Stimulated activated memory B cell treated with anti-CD40 and anti-IgM and Interleukin-4, amounts not matched to agents 10 μg/mL and 1 μg/mL and 100 μg/mL, for 72 hours (primary cell): ENCODE measurements at regions not wholly inside any gene's neighbourhood (a gene's known extent, or its start where the extent isn't known, plus 50 kb on each side); places are given as distances from the start of the nearest gene placed in this dataset.

Experiments
- ATAC-seq: fragments of 150-1000 bp; cut with Tn5 transposase; 2 replicates; pipeline ENCODE4 v1.10.0; 2021
- H3K27ac Mint-ChIP-seq: one replicate; pipeline ENCODE4 v1.8.0; 2022; ENCODE audit warnings: mild to moderate bottlenecking, mixed read lengths
- H3K27me3 Mint-ChIP-seq: one replicate; pipeline ENCODE4 v1.8.0; 2022; ENCODE audit warnings: mixed read lengths
- H3K36me3 Mint-ChIP-seq: one replicate; pipeline ENCODE4 v1.8.0; 2022; ENCODE audit warnings: mixed read lengths
- H3K4me1 Mint-ChIP-seq: one replicate; pipeline ENCODE4 v1.8.0; 2022; ENCODE audit warnings: mixed read lengths
- H3K4me3 Mint-ChIP-seq: one replicate; pipeline ENCODE4 v1.8.0; 2022; ENCODE audit warnings: mild to moderate bottlenecking, moderate library complexity, mixed read lengths
- H3K9me3 Mint-ChIP-seq: one replicate; pipeline ENCODE4 v1.8.0; 2022; ENCODE audit warnings: mixed read lengths

GRCh38 chr16:76193906-76194615 lies 83.1 kb upstream of the CNTNAP4 start:
- Mint-ChIP-seq H3K27ac (no peak overlapping the region), H3K4me3 (no peak overlapping the region), H3K4me1 (no peaks in the 10 kb centered on the region), H3K9me3 (no peaks in the 10 kb centered on the region), H3K36me3 (no peaks in the 10 kb centered on the region), H3K27me3 (no peaks in the 10 kb centered on the region)
- no peak for ATAC-seq

GRCh38 chr16:76194616-76195015 lies 82.6 kb upstream of the CNTNAP4 start:
- Mint-ChIP-seq H3K36me3 (no peaks in the 10 kb centered on the region), H3K4me1 (no peaks in the 10 kb centered on the region), H3K4me3 (no peak overlapping the region), H3K27me3 (no peaks in the 10 kb centered on the region), H3K9me3 (no peaks in the 10 kb centered on the region), H3K27ac (no peak overlapping the region)
- ATAC-seq = no peak

GRCh38 chr16:76195056-76195455 lies 82.1 kb upstream of the CNTNAP4 start:
- no peak for ATAC-seq
- H3K27ac Mint-ChIP-seq = no peak overlapping the region
- H3K27me3 Mint-ChIP-seq = no peaks in the 10 kb centered on the region
- no peak overlapping the region for H3K4me3 Mint-ChIP-seq
- no peaks in the 10 kb centered on the region for H3K4me1 Mint-ChIP-seq
- no peaks in the 10 kb centered on the region for H3K9me3 Mint-ChIP-seq
- H3K36me3 Mint-ChIP-seq = no peaks in the 10 kb centered on the region

GRCh38 chr16:76195648-76196047 lies 81.6 kb upstream of the CNTNAP4 start:
- no peaks in the 10 kb centered on the region for H3K36me3 Mint-ChIP-seq
- no peak overlapping the region for H3K27ac Mint-ChIP-seq
- no peaks in the 10 kb centered on the region for H3K4me1 Mint-ChIP-seq
- no peaks in the 10 kb centered on the region for H3K9me3 Mint-ChIP-seq
- no peak for ATAC-seq
- H3K27me3 Mint-ChIP-seq = no peaks in the 10 kb centered on the region
- H3K4me3 Mint-ChIP-seq = no peak overlapping the region

GRCh38 chr16:76197900-76198299 lies 79.3 kb upstream of the CNTNAP4 start:
- Mint-ChIP-seq H3K27ac (no peak overlapping the region), H3K36me3 (no peaks in the 10 kb centered on the region), H3K4me3 (no peak overlapping the region), H3K27me3 (no peaks in the 10 kb centered on the region), H3K4me1 (no peaks in the 10 kb centered on the region), H3K9me3 (no peaks in the 10 kb centered on the region)
- no peak for ATAC-seq

- no peak for ATAC-seq
- H3K4me3 Mint-ChIP-seq = no peak overlapping the region
- no peaks in the 10 kb centered on the region for H3K4me1 Mint-ChIP-seq
- H3K9me3 Mint-ChIP-seq = peaks cover 6% of the 10 kb centered on the region
- H3K27ac Mint-ChIP-seq = no peak overlapping the region
- H3K27me3 Mint-ChIP-seq = no peaks in the 10 kb centered on the region
- H3K36me3 Mint-ChIP-seq = no peaks in the 10 kb centered on the region
Measured at GRCh38 chr16:76199681-76200220, 77.5 kb upstream of the CNTNAP4 start.

- ATAC-seq = no peak
- Mint-ChIP-seq H3K9me3 (peaks cover 6% of the 10 kb centered on the region), H3K4me3 (no peak overlapping the region), H3K27ac (no peak overlapping the region), H3K4me1 (no peaks in the 10 kb centered on the region), H3K27me3 (no peaks in the 10 kb centered on the region), H3K36me3 (no peaks in the 10 kb centered on the region)
Measured at GRCh38 chr16:76201385-76201784, 75.8 kb upstream of the CNTNAP4 start.

GRCh38 chr16:76204249-76204648 lies 73.0 kb upstream of the CNTNAP4 start:
- peaks cover 6% of the 10 kb centered on the region for H3K9me3 Mint-ChIP-seq
- no peaks in the 10 kb centered on the region for H3K27me3 Mint-ChIP-seq
- no peak overlapping the region for H3K27ac Mint-ChIP-seq
- ATAC-seq = no peak
- H3K4me1 Mint-ChIP-seq = no peaks in the 10 kb centered on the region
- H3K4me3 Mint-ChIP-seq = no peak overlapping the region
- H3K36me3 Mint-ChIP-seq = no peaks in the 10 kb centered on the region

GRCh38 chr16:76207270-76207669 lies 69.9 kb upstream of the CNTNAP4 start:
- Mint-ChIP-seq H3K4me1 (no peaks in the 10 kb centered on the region), H3K27me3 (no peaks in the 10 kb centered on the region), H3K27ac (no peak overlapping the region), H3K9me3 (peaks cover 11% of the 10 kb centered on the region), H3K4me3 (no peak overlapping the region), H3K36me3 (no peaks in the 10 kb centered on the region)
- no peak for ATAC-seq

- Mint-ChIP-seq H3K36me3 (no peaks in the 10 kb centered on the region), H3K4me3 (no peak overlapping the region), H3K27ac (no peak overlapping the region), H3K9me3 (peaks cover 8% of the 10 kb centered on the region), H3K27me3 (no peaks in the 10 kb centered on the region), H3K4me1 (no peaks in the 10 kb centered on the region)
- no peak for ATAC-seq
Measured at GRCh38 chr16:76210157-76210556, 67.0 kb upstream of the CNTNAP4 start.

- no peaks in the 10 kb centered on the region for H3K36me3 Mint-ChIP-seq
- H3K27ac Mint-ChIP-seq = no peak overlapping the region
- no peak overlapping the region for H3K4me3 Mint-ChIP-seq
- no peaks in the 10 kb centered on the region for H3K27me3 Mint-ChIP-seq
- H3K9me3 Mint-ChIP-seq = peaks cover 11% of the 10 kb centered on the region
- no peaks in the 10 kb centered on the region for H3K4me1 Mint-ChIP-seq
- ATAC-seq = no peak
Measured at GRCh38 chr16:76213860-76214259, 63.3 kb upstream of the CNTNAP4 start.

GRCh38 chr16:76214856-76215255 lies 62.3 kb upstream of the CNTNAP4 start:
- no peaks in the 10 kb centered on the region for H3K27me3 Mint-ChIP-seq

GRCh38 chr16:76222087-76222486 lies 55.1 kb upstream of the CNTNAP4 start:
- no peak for ATAC-seq
- Mint-ChIP-seq H3K27me3 (no peaks in the 10 kb centered on the region), H3K9me3 (peaks cover 3% of the 10 kb centered on the region), H3K4me1 (no peaks in the 10 kb centered on the region), H3K4me3 (no peak overlapping the region), H3K27ac (no peak overlapping the region), H3K36me3 (no peaks in the 10 kb centered on the region)

More at GRCh38 chr16:76214856-76215255, 62.3 kb upstream of the CNTNAP4 start:
- Mint-ChIP-seq H3K4me1 (no peaks in the 10 kb centered on the region), H3K4me3 (no peak overlapping the region), H3K9me3 (peaks cover 11% of the 10 kb centered on the region), H3K27ac (no peak overlapping the region), H3K36me3 (no peaks in the 10 kb centered on the region)
- ATAC-seq = no peak

- ATAC-seq = no peak
- no peak overlapping the region for H3K4me3 Mint-ChIP-seq
- H3K36me3 Mint-ChIP-seq = no peaks in the 10 kb centered on the region
- no peaks in the 10 kb centered on the region for H3K4me1 Mint-ChIP-seq
- no peak overlapping the region for H3K27ac Mint-ChIP-seq
- H3K9me3 Mint-ChIP-seq = peaks cover 3% of the 10 kb centered on the region
- H3K27me3 Mint-ChIP-seq = no peaks in the 10 kb centered on the region
Measured at GRCh38 chr16:76222853-76223252, 54.3 kb upstream of the CNTNAP4 start.

GRCh38 chr16:76226011-76226410 lies 51.2 kb upstream of the CNTNAP4 start:
- H3K4me3 Mint-ChIP-seq = no peak overlapping the region
- ATAC-seq = no peak
- no peaks in the 10 kb centered on the region for H3K4me1 Mint-ChIP-seq
- H3K27me3 Mint-ChIP-seq = no peaks in the 10 kb centered on the region
- H3K9me3 Mint-ChIP-seq = peaks cover 6% of the 10 kb centered on the region
- H3K36me3 Mint-ChIP-seq = no peaks in the 10 kb centered on the region
- no peak overlapping the region for H3K27ac Mint-ChIP-seq

- Mint-ChIP-seq H3K27me3 (no peaks in the 10 kb centered on the region), H3K4me3 (no peak overlapping the region), H3K4me1 (no peaks in the 10 kb centered on the region), H3K36me3 (no peaks in the 10 kb centered on the region), H3K9me3 (peaks cover 9% of the 10 kb centered on the region), H3K27ac (no peak overlapping the region)
- ATAC-seq = no peak
Measured at GRCh38 chr16:76226481-76226880, 50.7 kb upstream of the CNTNAP4 start.
